ENCODE measurements at regions not wholly inside any gene's neighbourhood (a gene's known extent, or its start where the extent isn't known, plus 50 kb on each side); places are given as distances from the start of the nearest gene placed in this dataset.

DNA sequence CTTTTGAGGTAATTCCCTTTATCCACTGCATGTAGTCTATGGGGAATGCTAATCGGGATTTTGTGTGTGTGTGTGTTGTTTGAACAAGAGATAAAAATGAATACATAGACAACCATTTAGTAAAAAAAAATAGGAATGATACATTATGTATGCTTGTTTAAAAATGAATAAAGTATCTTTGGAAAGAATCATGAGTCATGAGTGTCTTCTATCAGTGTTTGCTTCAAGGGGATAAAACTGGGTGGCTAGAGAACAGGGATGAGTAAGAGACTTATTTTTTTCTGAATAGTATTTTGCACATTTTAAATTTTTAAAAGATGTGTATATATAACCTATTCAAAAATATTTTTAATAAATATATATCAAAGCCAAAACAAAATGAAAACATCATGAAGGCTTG, 839.4 kb upstream of the ADGRL4 start:
- DNase-seq (ENCODE audit: low spot score), result peak; percentile 15

DNA sequence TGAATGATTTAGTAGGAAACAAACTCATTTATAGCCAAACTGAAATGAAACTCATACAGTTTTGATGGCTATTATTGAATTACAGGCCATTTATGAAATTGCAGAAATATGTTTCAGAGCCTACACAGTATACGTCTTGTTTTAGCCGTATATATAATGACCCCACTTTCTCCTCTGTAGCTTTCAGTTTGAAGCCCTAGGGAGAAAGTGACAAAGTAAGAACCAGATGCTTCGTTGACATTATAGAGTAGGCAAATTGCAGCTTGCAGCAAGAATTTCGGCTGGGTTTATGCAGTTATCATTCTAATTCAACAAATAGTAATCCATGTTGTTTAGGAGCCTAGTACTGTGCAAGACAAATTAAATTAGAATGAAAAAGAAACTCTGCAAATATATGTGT, 836.3 kb upstream of the ADGRL4 start:
- no peak for DNase-seq (ENCODE audit: low spot score)

DNA sequence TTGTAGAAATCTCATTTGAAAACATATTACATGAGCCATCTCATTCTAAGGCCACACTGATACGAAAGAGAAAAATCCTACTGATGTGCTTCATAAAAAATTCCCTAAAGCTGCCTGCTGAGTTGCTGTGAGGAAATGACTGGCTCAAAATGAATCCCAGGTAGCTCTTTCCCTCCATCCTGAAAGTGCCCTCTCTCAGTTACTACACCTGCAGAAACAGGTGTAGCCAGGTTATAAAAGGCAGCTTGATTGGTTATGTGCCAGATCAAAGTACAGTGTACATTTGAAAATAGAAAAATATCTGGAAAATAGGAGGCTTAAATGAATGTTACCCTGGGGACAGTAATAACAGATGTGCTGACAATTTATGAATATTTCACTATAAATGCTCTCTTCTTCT, 833.4 kb upstream of the ADGRL4 start:
- no peak for DNase-seq (ENCODE audit: low spot score)

DNA sequence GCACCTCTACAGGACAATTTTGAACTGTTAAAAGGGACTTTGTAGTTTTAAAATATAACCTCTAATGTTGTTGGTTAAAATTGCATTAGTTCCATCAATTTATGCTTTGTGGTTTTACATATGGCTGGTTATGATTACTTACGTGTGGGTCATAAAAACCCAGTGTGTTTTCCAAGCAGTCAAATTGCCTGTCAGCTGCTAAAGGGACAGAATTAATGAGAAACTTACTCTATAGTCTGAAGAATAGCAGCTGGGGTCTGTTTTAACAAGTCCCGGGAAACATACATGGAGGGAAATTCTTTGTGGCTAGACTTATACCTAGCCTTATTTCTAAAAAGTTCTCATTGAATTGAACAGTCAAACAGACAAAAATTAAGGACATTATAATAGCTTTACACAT, 820.9 kb upstream of the ADGRL4 start:
- DNase-seq (ENCODE audit: low spot score), result no peak

DNA sequence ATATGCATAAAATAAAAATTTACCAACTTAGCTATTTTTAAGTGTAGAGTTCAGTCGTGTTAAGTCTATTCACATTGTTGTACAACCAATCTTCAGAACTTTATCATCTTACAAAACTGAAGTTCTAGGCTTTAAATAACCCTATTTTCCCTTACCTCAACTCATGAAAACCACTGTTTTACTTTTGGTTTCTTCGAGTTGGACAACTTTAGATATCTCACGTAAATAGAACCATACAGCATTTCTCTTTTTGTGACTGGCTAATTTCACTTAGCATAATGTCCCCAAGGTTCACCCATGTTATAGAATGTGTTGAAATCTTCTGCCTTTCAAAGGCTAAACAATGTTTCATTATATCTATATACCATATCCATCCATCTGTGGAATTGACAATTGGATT, 819.0 kb upstream of the ADGRL4 start:
- DNase-seq (ENCODE audit: low spot score), result no peak

DNA sequence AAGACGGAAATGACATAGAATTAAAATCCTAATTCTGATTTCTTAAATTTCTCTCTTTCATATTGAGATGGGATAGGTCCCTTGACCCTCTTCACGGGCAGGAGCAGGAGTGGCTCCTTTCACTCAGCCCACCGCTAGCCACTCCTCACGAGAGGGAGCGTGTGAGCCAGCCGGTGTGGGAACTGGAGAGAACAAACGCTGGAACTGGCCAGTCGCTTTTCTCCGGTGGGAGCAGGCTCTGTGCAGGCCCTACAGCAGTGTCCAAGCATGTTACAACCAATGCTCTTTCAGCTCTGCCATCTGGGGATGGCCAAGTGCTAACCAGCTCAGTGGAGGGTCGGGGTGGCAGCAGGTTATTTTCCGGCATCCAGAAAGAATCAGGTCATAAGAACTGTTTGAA, 815.5 kb upstream of the ADGRL4 start:
- DNase-seq (ENCODE audit: low spot score), result no peak

DNA sequence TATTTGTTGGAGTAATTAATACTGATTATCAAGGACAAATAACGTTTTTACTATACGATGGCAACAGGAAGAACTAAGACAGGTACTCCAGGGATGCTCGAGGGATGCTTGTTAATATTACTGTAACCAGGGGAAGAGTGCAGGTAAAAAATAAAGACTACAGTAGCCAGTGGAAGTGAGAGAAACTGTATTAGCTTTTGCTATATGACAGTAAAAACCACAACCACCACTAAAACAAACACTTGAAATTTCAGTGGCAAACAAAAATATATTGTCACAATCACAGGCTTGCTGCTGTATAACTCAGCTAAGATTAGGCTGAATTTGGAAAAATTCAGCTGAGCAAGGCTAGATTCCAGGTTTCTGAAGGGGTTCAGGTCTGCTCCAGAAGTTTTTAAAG, 812.6 kb upstream of the ADGRL4 start:
- DNase-seq (ENCODE audit: low spot score), result no peak

DNA sequence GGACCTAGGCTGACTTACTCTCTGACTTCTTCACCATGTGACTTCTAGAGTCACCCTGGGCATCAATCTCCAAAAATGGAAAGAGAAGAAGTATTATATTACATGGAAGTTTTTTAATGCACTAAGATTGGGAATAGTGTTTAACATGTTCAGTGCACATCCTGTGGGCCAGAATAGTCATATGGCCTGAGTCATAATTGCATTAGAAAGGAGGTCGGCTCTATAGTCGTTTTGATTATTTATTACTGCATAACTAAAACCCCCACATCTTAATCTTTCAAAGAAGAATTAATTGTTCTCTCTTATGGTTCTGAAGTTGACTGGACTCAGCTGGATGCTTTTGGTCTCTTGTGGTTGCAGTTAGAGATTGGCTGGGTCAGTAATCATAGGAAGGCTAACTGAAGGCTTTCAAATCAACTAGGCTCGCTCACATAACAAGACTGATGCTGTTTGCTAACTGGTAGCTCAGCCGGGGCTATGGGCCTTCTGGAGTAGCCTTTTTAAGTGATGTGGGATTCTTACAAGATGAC, 810.6 kb upstream of the ADGRL4 start:
- no peak for DNase-seq (ENCODE audit: low spot score)

DNA sequence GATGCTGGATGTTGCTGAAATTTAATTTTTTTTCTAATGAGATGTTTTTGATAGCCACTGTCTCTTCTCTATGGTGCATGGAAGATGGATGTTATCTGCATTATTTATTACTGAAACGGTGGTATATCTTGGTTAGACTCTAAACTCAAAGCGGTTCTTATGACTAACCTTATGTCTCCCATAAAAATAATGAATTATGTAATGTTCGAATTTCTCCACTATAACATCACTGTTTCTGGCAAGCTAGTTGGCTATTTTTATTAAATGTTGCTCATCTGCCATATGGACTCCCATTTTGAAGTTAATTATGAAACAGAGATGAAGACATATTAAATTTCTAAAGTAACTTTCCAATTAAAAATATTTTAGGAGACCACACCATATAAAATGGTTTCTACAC, 808.6 kb upstream of the ADGRL4 start:
- peak; percentile 13 for DNase-seq (ENCODE audit: low spot score)

DNA sequence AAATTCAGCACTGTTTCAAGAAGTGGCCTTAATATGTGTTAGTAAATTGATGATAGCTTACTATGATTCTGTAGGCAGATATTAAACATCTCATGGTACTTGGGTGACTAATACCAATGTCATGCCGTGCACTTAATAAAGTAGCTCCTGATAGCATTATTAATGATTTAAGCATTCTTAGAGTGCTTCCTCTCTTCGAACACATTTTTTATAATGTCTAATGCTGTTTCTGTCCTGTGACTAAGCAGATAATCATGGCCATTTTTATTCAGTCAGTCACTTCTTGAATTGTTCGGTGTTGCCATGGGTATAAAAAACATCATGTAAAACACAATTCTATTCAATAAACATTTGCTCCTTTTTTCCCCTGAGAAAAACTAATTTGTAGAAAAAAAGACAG, 804.6 kb upstream of the ADGRL4 start:
- DNase-seq (ENCODE audit: low spot score), result peak; percentile 52

DNA sequence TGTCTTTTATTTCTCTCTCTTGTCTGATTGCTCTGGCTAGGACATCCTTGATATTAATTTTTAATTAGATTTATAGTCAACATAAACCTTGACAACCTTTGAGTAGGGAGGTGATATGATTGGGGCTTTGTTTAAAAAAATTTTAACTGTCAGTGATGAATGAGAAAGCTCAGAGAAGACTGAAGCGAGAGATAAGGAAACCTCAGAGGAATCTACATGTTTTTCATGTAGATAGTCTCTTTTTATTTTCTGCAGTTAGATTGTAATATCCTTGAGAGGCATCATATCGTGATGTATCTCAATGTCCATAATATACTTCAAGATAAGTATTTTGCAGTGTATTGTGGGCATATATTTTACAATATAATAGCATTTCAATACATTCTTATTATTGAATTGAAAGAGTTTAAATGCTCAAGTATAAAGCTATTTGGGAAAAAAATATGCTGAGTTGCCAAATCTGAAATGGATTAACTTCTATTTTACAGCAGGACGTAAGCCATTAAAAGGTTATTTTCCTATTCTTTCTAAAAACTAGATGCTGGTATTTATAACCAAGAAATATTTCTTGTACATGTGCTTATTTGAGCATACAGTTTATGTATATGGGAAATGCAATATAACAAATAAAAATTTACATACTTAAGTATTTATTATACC, 802.4 kb upstream of the ADGRL4 start:
- DNase-seq (ENCODE audit: low spot score), result no peak

DNA sequence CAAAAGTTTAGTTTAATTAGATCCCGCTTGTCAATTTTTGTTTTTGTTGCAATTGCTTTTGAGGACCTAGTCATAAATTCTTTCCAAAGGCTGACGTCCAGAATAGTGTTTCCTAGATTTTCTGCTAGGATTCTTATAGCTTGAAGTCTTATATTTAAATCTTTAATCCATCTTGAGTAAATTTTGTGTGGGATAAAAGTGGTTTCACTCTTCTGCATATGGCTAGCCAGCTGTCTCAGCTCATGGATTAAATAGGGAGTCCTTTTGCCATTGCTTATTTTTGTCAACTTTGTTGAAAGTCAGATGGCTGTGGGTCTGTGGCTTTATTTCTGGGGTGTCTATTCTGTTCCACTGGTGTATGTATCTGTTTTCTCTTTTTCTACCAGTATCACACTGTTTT, 801.3 kb upstream of the ADGRL4 start:
- DNase-seq (ENCODE audit: low spot score), result no peak

DNA sequence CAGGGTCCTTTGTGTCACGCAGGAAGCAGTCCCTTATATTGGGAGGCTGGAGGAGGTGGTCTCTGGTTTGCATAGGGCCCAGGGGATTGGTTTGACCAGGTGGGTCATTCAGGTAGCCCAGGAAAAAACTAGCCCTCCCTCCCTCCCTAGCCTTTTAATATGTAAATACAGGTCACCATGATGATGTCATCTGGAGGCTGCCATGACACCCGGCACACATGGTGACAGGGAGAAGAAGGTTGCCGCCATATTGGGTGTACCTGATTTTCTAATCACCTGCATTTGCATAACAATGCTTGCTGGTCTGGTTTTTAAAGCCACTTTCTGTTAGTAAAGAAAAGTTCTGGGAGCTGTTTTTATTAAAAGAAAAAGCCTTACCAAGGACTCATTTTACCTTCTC, 791.0 kb upstream of the ADGRL4 start:
- DNase-seq (ENCODE audit: low spot score), result no peak

DNA sequence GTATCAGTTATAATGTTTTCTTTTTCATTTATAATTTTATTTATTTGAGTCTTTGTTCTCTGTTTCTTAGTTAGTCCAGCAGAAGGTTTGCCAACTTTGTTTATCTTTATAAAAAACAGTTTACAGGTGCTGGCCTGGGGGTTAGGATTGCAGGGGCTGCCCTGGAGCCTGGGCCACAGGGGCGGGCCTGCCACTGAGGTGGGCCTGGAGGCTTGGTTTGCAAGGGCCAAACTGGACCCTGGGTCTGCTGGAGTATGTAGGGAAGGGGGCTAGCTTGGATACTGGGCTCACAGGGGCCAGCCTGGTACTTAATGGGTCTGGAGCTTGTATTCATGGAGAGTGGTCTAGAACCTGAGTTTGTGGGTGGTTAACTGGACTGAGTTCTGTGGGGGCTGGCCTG, 789.9 kb upstream of the ADGRL4 start:
- DNase-seq (ENCODE audit: low spot score), result no peak

DNA sequence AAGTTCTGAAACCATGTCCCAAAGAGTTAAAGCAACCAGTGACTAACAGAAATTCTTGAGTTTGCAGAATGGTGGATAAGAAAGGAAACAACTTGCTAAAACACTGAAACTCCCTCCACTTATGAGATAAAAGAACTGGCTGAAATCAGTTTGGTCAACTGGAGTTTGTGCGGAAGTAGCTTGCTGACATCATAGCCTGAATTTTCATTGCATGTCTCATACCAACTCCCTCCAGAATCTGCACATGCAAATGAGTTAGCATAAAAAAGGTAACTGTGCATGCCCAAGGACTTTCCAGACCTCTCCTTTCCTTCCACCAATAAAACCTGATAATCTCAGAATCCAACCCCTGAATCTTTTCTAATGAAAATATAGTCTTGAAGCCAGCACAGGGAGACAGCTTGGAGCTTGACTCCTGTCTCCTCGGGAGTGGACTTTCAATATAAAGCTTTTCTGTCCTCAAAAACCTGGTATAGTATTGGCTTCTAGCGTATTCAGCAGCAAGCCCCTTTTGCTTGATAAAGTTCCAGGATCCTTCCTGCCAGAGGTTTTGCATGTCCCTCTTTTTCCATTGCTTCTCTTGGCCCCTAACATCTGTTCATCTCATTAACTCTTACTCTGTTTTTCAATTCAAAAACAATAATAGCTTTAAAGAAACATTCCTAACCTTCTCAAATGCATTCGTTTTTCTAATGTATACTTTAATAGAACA, 785.8 kb upstream of the ADGRL4 start:
- DNase-seq (ENCODE audit: low spot score), result no peak

DNA sequence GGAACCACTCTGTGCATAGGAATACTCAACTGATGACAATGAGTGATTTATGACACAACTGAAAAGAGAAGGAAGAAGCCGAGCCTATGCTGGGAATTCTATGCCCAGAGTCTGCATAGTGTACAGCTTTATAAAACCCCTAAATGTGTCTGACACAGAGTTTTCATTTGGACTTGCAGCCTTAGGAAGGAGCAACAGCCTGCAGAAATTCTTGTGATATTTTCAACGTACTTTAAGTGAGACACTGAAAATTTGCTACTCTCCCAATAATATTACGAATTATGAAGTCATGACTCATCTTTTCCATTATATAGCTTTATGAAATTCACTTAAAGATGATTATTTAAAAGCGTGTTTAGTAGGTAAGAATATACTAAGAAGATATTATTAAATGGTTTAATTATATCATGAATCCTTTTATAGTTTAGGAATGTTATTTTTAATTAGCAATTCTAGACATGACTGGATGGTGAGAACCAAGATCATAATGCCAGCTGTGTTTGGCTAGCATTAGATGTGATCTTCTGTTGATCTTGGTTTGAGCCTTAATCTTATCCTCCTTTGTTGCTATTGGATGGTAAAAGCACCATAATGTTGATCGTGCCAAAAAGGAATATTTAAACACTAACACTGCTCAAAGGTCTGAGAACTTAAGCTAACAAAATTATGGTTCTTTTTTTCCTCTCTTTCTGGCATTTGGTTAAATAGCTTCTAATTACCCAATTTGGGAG, 785.1 kb upstream of the ADGRL4 start:
- no peak for DNase-seq (ENCODE audit: low spot score)

DNA sequence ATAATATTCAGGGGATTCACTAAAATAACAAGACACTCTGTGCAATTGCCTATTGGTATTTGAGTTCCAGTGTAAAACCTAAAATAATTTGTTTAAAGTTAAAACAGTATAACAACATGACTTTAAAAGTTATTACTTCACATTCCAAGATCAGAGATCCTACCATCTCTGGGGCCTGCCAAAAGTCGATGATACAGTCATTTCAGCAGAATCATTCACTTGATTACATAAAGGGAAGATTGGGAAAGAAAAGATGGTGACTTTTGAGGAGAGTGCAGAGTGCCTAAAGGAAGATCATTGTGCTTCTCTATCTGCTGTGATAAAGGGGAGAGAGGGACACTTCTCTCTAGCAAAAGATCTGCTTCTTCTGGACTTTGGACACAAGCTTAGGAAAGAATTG, 784.4 kb upstream of the ADGRL4 start:
- peak; percentile 5 for DNase-seq (ENCODE audit: low spot score)

DNA sequence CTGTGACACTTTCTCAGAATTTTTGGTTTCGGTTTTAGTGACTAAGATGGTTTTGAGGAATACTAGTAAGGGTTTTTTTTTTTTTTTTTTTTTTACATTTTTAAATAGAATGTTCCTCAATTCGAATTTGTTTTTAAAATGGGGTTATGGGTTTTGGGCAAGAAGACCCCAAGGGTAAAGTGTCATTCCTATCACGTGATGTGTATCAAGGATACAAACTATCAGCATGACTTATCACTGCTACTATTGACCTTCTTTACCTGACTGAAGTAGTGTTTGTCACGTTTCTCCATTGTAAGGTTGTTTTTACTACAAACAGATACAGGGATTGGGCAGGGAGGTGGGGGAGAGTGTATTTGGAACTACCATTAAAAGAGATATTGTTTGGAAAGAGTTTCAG, 781.1 kb upstream of the ADGRL4 start:
- no peak for DNase-seq (ENCODE audit: low spot score)

DNA sequence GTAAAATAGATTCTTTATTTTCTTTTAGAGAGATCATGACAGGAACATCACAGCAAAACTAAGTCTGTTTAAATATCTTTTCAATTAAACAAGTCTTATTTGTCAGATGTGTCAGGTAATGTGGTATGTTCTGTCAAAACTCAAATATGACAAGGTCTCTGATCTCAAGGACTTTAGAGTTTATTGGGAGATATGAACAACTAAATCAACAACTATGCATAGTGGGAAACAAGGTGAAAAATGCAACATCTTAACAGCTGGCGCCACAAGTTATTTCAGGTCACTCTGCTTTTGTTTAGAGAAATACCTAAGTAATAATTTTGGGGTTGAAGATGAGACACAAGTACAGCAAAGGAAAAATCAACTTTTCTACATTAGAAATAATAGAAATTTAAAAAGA, 779.4 kb upstream of the ADGRL4 start:
- no peak for DNase-seq (ENCODE audit: low spot score)

DNA sequence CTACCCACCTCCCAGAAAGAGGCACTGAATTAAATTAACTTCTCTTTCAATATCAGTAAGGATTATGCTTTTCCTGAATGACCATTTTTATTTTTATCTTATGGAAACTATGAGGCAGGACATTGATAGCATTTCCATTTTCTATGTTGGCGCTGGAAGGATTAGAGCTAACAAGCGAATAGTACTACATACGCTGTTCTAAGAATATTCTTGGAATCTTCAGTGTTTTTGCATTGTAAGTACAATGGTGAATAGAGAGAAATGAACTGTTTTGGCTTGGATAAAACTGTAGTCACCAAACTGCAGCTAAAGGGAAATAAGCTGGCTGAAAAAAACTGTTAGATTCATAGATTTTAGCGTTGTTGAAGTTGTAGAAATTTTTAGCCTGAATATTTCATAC, 779.0 kb upstream of the ADGRL4 start:
- DNase-seq (ENCODE audit: low spot score), result no peak

DNA sequence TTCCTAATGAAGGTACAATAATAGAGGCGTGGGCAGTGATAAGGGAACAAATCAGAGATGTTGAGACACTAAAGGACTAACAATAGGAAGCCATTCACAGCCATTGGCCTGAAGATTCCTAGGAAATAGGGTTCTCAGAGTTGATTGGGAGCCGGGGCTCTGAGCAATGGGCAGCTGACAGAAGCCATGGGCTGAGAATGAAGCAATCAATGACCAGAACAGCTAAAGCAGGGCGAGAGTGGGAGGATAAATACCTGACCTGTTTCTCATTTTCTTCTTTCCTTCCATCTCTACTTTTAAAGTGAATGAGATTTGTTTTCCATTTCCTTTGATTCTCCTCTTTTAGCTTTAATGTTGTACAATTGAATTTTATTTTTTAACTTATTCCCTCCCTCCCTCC, 774.7 kb upstream of the ADGRL4 start:
- peak; percentile 7 for DNase-seq (ENCODE audit: low spot score)

DNA sequence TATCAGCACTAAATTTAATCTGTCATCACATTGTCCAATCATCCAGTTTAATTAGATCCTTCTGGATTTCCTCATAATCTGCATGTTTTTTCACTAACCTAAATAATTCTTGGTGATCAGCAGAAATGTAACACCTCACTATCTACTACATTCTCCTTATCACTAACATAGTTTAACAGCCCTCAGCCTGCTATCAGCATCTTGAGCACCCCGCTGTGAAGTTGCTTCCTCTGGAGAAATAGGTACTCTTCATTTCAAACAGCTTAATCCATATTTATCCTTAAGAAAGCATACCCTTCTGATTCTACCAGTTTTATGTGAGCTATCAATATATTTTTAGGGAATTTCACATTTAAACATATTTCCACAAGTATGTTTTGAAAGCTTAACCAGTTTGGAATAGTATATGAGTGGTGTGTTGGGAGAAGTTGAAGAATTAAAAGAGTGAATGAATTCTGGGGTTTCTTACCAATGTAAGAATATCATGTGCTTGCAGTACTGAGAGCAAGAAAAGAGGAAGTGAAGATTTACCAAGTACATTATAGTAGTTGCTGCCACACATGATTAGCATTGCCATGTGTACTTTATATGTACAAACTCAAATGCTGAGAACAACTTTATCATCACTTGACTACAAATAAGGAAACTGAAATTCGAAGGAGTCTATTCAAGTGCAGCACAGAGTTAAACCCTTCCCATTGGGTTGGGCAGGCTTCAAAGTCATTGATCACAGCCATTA, 771.1 kb upstream of the ADGRL4 start:
- no peak for DNase-seq (ENCODE audit: low spot score)

DNA sequence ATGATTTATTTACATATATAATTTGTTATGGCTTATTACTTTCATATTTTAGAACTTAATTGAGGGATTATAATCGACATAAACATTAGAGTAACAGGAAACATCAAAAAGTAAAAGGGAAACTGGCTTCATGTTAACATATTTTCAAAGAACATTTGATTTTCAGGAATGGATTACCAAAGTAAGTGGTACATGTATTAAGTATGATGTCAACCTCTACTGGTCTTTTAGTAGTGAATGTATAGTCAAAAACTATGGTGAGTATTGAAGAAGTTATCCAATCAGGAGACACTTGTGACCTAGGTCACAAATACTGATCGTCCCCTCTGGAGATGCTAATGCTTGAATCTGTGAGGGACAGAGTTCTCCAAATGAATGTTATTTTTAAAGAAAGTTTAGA, 768.9 kb upstream of the ADGRL4 start:
- DNase-seq (ENCODE audit: low spot score), result no peak
